Uterus (tissue), 2 donors: ENCODE measurements at regions not wholly inside any gene's neighbourhood (a gene's known extent, or its start where the extent isn't known, plus 50 kb on each side); places are given as distances from the start of the nearest gene placed in this dataset.

Experiments used
- CTCF ChIP-seq, 4 experiments: fragments of 200-600 bp in 2 of 4; fragments of 450-650 bp in 2 of 4; sonication (generic) in 2 of 4; IDR thresholded peaks; one replicate each; pipeline ENCODE4 v1.5.1; 2016 to 2019; ENCODE audit warnings: antibody characterized with exemption in 4 of 4, mild to moderate bottlenecking in 2 of 4, moderate library complexity in 1 of 4
- POLR2A ChIP-seq, 2 donors: fragments of 450-650 bp; IDR thresholded peaks; one replicate each; pipeline ENCODE4 v1.6.1; 2016; ENCODE audit warnings: antibody characterized with exemption in 2 of 2, mild to moderate bottlenecking in 1 of 2, moderate library complexity in 1 of 2

- TF ChIP-seq CTCF (IDR thresholded peaks at IDR 0.05) = no peak
- TF ChIP-seq POLR2A (IDR thresholded peaks at IDR 0.05) = no peak
Observed at GRCh38 chr9:90974643-90975245, 173.1 kb downstream of the SYK start.
